ENCODE measurements at regions not wholly inside any gene's neighbourhood (a gene's known extent, or its start where the extent isn't known, plus 50 kb on each side); places are given as distances from the start of the nearest gene placed in this dataset.

DNA sequence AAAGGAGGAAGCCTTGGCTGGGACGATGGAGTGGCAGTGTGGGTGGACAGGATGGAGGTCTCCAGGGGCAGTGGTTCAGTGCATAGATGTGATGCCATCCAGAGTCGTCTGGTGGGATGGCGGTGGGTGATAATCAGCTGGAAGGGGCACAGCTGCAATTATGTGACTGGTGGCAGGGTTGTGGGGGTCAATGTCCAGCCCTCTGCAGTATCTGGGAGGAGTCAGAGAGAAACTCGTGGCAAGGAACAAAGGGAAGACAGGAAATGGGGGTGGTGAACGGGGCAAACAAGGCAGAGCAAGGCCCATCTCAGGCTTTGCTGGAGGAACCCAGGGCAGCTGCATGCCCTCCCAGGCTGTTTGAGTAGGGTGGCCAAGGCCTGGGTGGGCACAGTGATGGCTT lies 118.3 kb upstream of the USP24 start:
- no peak for DNase-seq

GRCh38 chr1:55331351-55331750 lies 116.2 kb upstream of the USP24 start:
- DNase-seq = no peak

DNA sequence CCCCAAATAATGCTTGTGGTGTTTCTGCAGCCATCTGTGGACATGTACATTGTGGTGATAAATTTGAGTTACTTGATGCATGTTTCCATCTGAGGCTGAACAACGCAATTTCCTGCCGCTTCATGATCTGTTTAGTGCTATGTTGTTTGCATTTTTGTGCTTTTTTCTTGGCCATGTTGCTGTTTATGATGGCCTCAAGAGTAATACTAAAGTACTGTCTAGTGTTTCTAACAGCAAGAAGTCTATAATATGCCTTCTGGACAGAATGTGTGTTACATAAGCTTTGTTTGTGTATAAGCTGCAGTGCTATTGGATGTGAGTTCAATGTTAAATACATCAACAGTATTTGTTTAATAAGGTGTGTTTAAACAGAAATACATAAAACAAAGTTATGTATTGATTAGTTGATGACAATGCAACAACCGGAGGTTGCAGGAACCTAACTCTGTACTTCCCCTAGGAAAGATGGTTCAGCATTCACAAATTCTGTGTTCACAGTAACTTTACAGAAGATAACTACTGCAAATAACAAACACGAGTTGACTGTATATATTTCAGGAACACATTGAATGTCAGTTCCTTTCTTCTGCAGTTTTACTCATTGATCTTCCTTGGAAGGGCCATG lies 114.8 kb upstream of the USP24 start:
- no peak for DNase-seq

DNA sequence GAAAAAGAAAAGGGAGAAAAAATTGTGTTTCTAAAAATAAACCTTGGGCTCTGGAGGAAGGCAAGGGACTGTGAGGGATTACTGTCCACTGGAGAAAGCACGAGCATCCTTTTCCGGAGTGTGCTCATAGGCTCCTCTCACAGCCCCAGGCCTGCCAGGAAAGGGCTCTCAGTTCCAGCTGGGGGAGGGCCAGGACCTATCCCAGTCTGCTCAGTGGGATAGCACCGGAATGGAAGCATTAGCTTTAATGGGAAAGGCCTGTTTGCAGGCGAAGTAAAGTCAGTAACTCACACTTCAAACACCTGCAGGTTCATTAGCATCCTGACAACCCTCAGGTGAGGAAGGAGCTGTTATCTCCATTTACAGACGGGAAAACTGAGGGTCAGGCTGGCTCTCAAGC lies 113.9 kb upstream of the USP24 start:
- DNase-seq = no peak

GRCh38 chr1:55326496-55327243 lies 111.5 kb upstream of the USP24 start:
- no peak for DNase-seq

- no peak for DNase-seq
Measured at GRCh38 chr1:55323760-55324159, 108.6 kb upstream of the USP24 start.

GRCh38 chr1:55322842-55323241 lies 107.7 kb upstream of the USP24 start:
- no peak for DNase-seq

DNA sequence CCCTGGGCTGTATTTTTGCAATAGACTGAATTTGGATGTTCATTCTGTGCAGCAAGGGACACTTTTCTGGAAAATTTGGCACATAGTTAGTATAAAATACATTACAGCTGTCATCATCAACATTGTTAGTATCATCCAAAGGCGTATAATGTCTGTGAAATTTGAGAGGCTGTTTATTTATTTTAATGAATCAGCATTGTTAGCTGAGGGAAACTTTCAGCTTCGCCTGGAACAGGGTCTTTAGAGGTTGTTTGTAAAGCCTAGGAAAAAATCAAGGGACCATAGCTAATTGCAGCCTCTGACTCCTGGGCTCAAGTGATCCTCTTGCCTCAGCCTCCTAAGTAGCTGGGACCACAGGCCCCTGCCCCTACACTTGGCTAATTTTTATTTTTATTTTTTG lies 106.8 kb upstream of the USP24 start:
- DNase-seq = no peak

GRCh38 chr1:55320891-55321290 lies 105.7 kb upstream of the USP24 start:
- no peak for DNase-seq

- DNase-seq = peak; percentile 4
Measured at GRCh38 chr1:55318116-55318817, 103.1 kb upstream of the USP24 start.

DNA sequence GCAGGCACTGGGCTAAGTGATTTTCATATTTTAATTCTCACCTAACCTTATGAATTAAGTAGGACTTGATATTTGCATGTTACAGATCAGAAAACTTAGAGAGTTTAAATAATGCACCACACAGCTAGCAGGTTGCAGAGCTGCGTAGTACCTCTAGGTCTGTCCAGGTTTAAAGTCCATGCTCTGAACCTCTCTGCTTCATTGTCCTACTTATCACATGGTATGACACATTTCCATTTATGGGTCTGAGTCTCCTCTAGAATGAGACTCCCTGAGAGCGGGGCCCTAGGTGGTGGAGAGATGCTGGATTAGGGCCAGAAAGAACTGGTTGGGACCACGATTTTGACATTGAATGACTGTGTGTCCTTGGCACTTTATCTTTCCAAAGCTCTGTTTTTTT lies 102.5 kb upstream of the USP24 start:
- DNase-seq = no peak

DNA sequence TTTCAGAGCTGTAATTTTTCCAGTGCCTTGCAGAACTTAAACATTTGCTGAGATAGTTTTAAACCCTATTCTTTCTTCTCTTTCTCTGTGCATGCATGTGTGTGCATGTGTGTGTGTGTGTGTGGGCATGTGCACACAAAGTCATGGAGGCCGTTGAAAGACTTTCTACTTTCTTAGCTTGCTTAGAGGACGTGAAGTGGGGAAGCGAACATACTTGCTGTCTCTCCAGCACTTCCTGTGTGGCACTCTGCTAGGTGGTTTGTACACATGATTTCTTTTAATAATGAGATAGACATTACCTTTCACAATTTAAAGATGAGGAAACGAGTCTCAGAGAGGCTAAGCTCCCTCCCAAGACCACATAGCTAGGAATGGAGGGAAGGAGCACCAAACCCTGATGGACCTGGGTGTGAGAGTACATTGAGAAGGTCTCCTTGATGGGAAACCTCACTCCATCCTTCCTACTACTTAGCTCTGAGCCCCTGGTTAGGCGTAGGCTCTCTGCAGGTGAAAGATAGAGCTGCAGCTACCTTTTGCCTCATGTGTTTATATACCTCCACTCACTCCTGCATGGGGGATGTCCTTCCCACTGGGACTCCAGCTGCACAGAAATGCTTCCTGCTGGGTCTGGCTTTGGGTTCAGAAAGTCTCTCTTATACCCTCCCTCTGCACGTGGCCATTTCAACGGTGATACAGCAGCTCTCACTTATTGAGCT lies 101.9 kb upstream of the USP24 start:
- no peak for DNase-seq

DNA sequence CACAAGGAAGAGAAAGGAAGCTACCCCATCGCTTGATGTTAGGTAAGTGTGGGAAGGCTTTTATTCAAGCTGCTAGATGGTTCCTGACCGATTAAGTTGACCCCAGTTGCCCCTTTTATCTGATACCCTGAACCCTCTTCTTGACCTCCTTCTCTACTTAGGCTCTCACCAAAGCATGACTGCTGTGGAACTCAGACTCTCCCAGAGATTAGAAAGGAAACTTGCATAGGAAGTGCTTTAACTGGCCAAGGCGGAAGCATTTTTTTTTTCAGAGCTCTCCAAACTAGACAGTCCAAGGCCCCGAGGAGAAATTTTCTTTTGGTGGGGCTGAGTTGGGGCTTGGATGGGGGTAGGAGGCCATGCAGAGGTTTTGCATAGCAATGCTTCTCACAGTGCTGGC lies 101.3 kb upstream of the USP24 start:
- DNase-seq = no peak

DNA sequence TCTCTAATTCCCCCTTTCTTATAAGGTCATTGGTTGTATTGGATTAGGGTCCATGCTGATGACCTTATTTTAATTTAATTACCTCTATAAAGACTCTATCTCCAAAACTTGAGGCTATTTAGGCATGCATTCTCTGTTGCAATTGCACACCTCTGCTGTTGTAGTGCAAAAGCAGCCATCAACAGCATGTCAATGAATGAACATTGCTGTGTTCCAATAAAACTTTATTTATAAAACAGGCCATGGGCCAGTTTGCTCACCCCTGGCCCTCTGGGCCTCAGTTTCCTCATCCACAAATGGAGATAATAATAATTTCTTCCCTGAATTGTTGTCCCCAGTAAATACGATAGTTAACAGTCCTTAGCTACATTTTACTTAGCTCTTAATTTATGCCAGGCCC lies 100.4 kb upstream of the USP24 start:
- DNase-seq = no peak

DNA sequence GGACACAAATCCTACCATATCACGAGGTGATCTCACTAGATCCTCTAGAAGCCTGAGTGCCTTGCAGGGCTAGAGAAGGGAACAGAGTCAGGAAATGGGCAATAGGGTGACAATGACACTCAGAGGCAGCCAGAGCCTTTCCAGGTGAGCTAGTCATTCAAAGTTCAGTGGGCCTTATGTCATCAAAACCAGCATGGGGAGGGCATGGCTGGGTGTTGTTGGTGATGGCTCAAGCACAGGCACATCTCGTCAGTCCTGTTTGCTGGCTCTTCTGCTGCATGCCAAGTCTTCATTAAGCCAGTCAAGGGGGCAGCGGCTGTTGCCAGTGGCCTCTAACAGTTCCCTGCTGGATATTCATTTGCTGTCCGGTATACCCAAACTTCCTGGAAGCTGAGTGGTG lies 99.6 kb upstream of the USP24 start:
- DNase-seq = no peak

- DNase-seq = no peak
Measured at GRCh38 chr1:55313903-55314302, 98.7 kb upstream of the USP24 start.

- no peak for DNase-seq
Measured at GRCh38 chr1:55311979-55312378, 96.8 kb upstream of the USP24 start.

DNA sequence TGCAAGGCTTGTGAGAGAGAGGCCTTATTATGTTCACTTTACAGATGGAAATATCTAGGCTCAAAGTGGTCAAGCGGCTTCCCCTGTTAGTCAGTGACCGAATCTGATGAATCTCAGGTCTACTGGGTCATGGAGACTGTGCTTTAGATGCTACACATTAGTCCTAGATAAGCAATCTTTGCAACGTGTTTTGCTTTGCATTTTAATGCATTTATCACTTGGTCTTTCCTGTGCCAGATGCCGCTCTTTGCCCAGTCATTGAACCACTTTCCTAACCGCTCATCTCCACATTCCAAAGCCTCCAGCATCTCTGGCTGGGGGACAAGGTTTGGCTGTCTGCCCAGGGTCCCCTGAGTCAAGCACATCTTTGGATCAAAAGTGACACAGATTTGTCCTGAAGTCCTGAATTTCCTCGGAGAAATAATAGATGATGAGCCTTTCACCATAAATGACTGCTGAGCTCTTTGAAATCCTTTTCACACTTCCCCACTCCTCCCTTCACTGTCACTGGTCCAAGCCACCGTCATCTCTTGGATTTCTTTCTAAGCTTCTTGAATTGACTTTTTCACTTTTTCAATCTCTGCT lies 96.0 kb upstream of the USP24 start:
- no peak for DNase-seq

GRCh38 chr1:55310505-55310971 lies 95.4 kb upstream of the USP24 start:
- no peak for DNase-seq

DNA sequence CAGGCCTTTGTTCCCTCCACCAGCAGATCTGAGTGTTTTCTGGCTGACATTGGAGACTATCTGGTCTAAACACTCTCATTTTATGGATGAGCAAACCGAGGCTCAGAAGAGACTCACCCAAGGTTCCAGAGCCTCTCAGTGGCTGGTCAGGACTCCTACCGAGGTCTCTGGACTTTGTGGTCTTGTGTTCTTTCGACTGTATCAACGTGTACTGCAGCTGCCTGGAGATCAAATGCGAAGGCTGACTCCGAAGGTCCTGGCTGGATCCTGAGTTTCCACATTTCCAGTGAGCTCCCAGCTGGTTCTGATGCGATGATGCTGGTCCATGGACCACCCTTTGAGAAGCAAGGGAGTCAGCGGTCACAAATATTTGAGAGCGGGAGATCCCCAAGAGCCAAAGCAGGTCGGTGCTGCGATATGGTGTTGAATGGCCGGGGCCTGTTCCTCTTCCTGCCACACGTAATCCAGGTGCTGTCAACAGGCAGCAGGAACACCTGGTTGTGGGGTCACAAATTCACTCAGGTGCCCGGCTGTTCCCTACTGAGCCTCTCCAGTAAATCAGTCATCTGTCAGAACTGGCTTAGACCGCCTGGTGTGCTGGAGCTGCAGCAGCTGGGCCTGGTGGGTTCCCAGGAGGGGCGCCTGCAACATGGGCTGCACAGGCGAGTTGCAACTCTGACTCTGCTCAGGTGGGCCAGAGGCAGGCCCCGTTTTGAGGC lies 94.8 kb upstream of the USP24 start:
- no peak for DNase-seq

GRCh38 chr1:55309053-55309452 lies 93.9 kb upstream of the USP24 start:
- no peak for DNase-seq

- DNase-seq = no peak
Measured at GRCh38 chr1:55305735-55306134, 90.6 kb upstream of the USP24 start.

Measured in GDM1 (cell line).